HUES64 (cell line): ENCODE measurements at regions not wholly inside any gene's neighbourhood (a gene's known extent, or its start where the extent isn't known, plus 50 kb on each side); places are given as distances from the start of the nearest gene placed in this dataset.

Experiments used
- H3K27ac ChIP-seq: 2 replicates; pipeline ENCODE4 v1.7.0; 2013; ENCODE audit warnings: low read depth, low read length, inconsistent platforms
- H3K27me3 ChIP-seq: 2 replicates; pipeline ENCODE4 v1.6.1; 2013; ENCODE audit warnings: mild to moderate bottlenecking, low read length; ENCODE audit not compliant: insufficient read depth
- H3K36me3 ChIP-seq: 2 replicates; pipeline ENCODE4 v1.6.1; 2013; ENCODE audit warnings: mild to moderate bottlenecking, low read length; ENCODE audit not compliant: insufficient read depth
- H3K4me1 ChIP-seq: 2 replicates; pipeline ENCODE4 v1.6.1; 2013; ENCODE audit warnings: mild to moderate bottlenecking, low read length, moderate library complexity; ENCODE audit not compliant: insufficient read depth
- H3K4me3 ChIP-seq: 2 replicates; pipeline ENCODE4 v1.5.1; 2013; ENCODE audit warnings: mild to moderate bottlenecking, low read length, moderate library complexity
- H3K9ac ChIP-seq: 2 replicates; pipeline ENCODE4 v1.6.1; 2013; ENCODE audit warnings: mild to moderate bottlenecking, low read depth, low read length
- H3K9me3 ChIP-seq: 2 replicates; pipeline ENCODE4 v1.6.1; 2013; ENCODE audit warnings: low read depth, low read length; ENCODE audit not compliant: insufficient read depth
- WGBS: fragments of 150-250, 120-280 bp; methylation state at CpG from one replicate; pipeline ENCODE4 v1.1.7; 2013; ENCODE audit warnings: missing lambda C conversion rate; 5-methylcytosine and 5-hydroxymethylcytosine counted together

DNA sequence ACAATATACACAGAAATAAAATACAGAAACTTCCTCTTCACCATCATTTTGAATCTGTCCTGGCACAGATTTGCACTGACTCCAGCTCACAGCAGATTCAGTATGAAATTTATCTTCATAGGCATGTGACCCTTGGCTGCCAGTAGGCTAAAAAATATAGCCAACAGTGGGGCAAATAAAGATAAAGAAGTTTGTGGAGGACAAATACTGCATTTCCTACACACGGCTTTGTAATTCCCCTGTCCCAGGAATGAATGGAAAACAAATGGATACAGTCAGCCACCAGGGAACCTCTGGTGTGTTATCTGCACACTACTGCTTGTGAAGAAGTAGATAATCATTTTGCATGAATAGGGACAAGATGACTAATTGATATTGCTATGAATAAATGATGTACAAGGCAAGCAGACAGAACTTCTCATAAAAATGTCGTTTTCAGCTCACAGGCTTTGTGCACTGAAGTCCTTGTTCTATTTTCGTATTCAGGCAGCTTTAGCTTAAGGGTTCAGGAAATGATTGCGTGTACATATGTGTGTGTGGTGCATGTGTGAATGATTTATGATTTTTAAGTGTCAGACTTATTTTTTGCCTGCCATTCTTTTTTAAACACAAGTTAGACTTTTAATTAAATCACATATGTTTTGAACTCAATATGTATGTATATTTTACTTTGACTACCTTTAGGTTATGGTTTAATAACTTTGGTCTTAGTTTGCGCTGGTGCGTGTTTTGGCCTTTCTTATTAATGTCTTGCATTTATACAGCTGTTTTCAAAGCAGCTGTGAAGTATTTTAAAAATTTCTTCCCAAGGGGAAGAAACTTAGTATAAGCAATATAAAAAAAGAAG is 543.8 kb upstream of the JAG1 start:
- Histone ChIP-seq H3K27ac (no peak overlapping the region), H3K9me3 (no peaks in the 10 kb centered on the region), H3K9ac (no peak overlapping the region), H3K36me3 (no peaks in the 10 kb centered on the region), H3K4me3 (no peak overlapping the region), H3K4me1 (peaks cover 7% of the 10 kb centered on the region; the same call in 1 of the 2 replicates), H3K27me3 (no peaks in the 10 kb centered on the region)
- WGBS: 90% methylated on average over 4 of the region's 6 CpGs

DNA sequence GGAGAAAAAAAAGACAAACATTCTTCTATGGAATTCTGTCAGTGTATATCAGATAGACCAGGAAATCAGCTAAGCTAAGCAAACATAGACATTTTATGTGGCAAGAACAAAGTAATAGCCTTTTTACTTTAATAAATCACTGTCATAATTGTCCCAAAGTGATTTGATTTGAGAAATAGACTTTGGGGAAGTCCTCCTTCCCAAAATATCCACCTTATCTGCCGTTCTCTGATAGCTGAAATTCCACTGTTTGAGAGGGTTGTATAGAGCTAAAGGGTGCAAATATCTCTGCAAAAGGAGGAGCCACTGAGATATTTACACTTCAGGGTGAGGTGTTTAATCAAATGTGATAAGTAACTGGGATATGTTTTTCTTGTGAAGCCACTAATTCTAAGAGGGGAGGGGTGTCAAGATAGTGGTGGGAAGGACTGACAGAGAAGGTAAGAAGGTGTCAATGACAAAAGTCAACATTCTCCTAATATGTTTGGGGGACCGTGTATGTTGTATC is 544.4 kb upstream of the JAG1 start:
- Histone ChIP-seq H3K9ac (no peak overlapping the region), H3K4me1 (no peaks in the 10 kb centered on the region), H3K36me3 (no peaks in the 10 kb centered on the region), H3K27ac (no peak overlapping the region), H3K27me3 (no peaks in the 10 kb centered on the region), H3K4me3 (no peak overlapping the region), H3K9me3 (no peaks in the 10 kb centered on the region)
- WGBS: 77% methylated on average over 2 of the region's 2 CpGs

DNA sequence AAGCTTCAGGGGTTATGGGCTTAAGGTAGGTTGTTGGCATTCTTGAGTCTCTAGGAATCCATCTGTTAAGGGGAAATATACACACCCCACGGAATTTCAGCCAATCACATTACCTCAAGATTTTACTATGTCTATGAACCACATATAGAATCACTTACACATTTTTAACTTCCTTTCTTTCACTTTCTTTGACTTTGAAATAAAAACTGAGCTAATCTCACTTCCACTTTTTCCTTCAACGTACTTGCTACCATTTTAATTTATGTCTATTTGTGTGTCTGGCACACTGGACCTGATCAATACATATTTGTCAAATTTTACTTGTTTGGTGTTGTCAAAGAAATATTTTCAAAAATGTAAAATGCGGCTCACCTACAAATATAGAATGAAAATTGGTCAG is 545.4 kb upstream of the JAG1 start:
- Histone ChIP-seq H3K27me3 (no peaks in the 10 kb centered on the region), H3K36me3 (no peaks in the 10 kb centered on the region), H3K4me1 (no peaks in the 10 kb centered on the region), H3K9ac (no peak overlapping the region), H3K27ac (no peak overlapping the region), H3K9me3 (no peaks in the 10 kb centered on the region), H3K4me3 (no peak overlapping the region)
- WGBS: 79% methylated on average over 2 of the region's 3 CpGs

DNA sequence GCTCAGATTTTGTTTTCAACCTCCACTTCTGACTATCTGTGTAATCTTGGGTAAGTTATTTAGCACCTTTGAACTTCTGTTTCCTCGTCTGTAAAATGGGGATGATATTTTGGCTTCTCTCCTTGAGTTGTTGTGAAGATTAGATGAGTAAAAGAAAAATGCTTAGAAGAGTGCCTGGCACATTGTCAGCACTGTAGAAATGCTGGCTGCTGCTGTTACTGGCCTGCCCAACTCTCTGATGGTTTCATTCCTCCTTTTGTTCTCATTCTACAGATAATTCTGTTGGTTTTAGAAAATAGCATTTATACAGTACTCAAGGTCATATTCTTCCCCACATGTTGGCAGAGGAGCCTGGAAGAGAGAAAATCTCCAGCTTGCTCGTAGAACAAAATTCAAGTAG is 547.2 kb upstream of the JAG1 start:
- Histone ChIP-seq H3K4me3 (no peak overlapping the region), H3K4me1 (no peaks in the 10 kb centered on the region), H3K27ac (no peak overlapping the region), H3K27me3 (no peaks in the 10 kb centered on the region), H3K36me3 (no peaks in the 10 kb centered on the region), H3K9me3 (no peaks in the 10 kb centered on the region), H3K9ac (no peak overlapping the region)
- 77% methylated on average over 2 of the region's 2 CpGs for WGBS

DNA sequence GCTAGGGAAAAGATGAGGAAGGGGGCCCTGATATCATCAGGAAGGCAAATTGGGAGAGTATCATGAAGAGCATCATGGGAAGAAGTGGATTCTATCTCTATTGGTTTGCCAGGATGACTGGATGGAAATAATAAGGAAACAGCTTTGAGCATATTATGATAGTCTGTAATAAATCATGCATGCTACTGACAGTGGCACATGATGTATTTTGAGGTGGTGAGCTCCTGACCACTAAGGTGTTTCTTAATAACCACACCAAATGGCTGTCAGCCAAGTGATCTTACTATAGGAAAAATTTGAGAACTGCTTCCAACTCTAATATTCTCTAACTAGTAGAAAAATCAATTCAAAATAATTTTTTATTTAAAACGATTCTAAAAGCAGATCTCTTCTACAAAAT is 548.4 kb upstream of the JAG1 start:
- no peak overlapping the region for H3K4me3 ChIP-seq
- H3K36me3 ChIP-seq: no peaks in the 10 kb centered on the region
- WGBS: 91% methylated on average over 1 of the region's 1 CpG
- no peaks in the 10 kb centered on the region for H3K27me3 ChIP-seq
- no peaks in the 10 kb centered on the region for H3K9me3 ChIP-seq
- no peak overlapping the region for H3K27ac ChIP-seq
- H3K4me1 ChIP-seq: no peaks in the 10 kb centered on the region
- no peak overlapping the region for H3K9ac ChIP-seq

DNA sequence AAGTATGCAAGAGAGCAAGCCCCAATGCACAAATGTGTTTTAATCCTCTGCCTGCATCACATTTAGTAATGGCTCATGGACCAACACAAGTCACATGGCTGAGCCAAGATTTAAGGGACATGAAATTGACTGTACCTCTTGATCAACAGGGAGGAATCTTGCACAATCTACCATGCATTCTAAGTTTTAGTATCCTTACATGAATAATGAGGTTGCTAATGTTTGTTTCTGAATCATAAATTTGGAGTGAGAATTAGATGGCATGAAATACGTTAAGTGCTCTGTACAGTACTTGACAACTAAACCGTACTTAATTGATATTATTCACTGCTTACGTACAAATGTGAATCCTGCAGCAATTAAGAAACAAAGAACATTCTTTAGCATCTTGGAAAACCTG is 553.8 kb upstream of the JAG1 start:
- Histone ChIP-seq H3K27me3 (no peaks in the 10 kb centered on the region), H3K4me1 (peaks cover 4% of the 10 kb centered on the region; the same call in 1 of the 2 replicates), H3K27ac (no peak overlapping the region), H3K36me3 (no peaks in the 10 kb centered on the region), H3K9ac (no peak overlapping the region), H3K9me3 (no peaks in the 10 kb centered on the region), H3K4me3 (no peak overlapping the region)
- WGBS: 94% methylated on average over 3 of the region's 3 CpGs

DNA sequence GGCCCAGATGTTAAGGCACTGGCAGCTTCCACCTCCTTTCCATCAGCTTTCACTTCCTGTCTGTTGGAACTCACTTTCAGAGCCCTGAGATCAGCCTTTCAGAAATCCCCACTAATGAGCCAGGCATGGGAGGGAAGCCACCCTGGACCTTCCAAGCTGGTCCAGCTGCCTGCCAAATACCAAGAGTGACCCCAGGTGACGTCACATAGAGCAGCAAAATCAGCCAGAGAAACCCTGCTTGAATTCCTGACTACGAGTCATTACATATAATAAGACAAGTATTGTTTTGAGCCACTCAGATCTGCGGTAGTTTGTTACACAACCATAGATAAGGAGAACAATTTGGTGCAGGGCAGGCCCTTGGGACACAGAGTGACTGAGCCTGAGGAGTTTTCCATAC is 556.0 kb upstream of the JAG1 start:
- Histone ChIP-seq H3K9ac (no peak overlapping the region), H3K27ac (no peak overlapping the region), H3K27me3 (no peaks in the 10 kb centered on the region), H3K4me3 (no peak overlapping the region), H3K4me1 (peaks cover 14% of the 10 kb centered on the region; the same call in 1 of the 2 replicates), H3K36me3 (no peaks in the 10 kb centered on the region), H3K9me3 (no peaks in the 10 kb centered on the region)
- 91% methylated on average over 3 of the region's 3 CpGs for WGBS

DNA sequence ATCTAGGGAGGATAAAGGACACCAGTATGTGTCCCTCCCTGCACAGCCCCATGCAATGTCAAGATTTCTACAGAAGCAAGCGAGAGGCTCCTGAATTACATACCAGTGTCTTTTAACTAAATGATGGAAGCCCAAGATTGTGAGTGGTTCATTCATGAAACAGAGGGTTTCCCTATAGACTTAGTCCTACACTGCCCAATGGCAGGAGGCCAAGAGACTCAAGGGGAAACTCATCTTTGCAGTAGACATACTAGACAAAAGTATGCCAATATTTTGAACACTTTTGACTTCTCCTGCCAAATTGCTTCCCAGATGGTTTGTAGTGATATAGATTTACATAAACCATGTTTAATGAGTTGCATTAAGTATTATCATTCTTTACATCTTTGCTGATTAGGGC is 557.2 kb upstream of the JAG1 start:
- peaks cover 14% of the 10 kb centered on the region; the same call in 1 of the 2 replicates for H3K4me1 ChIP-seq
- H3K27ac ChIP-seq: no peak overlapping the region
- H3K9ac ChIP-seq: no peak overlapping the region
- WGBS: 100% methylated on average over 1 of the region's 1 CpG
- H3K9me3 ChIP-seq: no peaks in the 10 kb centered on the region
- no peaks in the 10 kb centered on the region for H3K27me3 ChIP-seq
- H3K36me3 ChIP-seq: no peaks in the 10 kb centered on the region
- H3K4me3 ChIP-seq: no peak overlapping the region

DNA sequence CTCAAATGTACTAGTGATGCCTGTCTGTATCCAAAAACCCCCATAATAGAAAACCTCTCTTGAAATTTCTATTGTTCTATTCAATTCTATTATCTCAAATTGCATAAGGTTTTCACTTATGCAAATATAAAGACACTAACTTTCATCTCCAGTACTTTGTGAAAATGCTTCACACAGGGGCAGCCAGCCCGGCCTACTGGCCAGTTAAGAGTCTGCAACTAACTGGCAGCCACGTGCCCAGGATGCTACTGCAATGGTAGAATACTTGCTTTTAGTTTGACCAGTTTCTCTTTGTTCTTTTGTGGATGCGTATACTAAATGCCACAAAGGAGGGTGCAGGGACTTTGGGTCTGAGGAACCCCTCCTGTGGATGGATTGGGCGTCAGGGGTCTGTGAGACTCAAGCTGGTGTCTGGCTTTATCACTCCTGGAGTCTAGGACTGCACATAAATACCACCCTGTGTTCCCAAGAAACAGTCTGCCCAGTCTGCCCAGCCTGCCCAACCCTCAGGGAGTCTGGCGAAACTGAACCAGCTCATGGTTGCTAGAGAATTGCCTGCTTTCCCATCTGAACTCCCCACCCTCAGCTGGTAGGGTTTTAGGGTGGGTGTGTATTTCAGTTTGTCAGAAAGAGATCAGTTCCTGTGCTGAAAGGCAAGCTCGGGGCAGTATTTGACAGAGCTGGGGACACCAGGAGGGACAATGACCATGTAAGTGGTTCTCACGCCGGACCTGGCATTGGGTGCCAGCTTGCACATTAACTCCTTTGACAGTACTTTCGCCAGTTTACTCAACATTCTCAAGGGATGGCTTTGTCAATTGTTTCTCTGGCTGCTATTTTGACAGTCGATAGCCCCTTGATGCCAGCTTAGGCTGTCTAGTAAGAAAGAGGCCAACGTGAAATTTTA is 558.2 kb upstream of the JAG1 start:
- Histone ChIP-seq H3K4me3 (no peak overlapping the region), H3K27me3 (no peaks in the 10 kb centered on the region), H3K9ac (no peak overlapping the region), H3K4me1 (peaks cover 14% of the 10 kb centered on the region; the same call in 1 of the 2 replicates), H3K27ac (no peak overlapping the region), H3K36me3 (no peaks in the 10 kb centered on the region), H3K9me3 (no peaks in the 10 kb centered on the region)
- 95% methylated on average over 11 of the region's 11 CpGs for WGBS

DNA sequence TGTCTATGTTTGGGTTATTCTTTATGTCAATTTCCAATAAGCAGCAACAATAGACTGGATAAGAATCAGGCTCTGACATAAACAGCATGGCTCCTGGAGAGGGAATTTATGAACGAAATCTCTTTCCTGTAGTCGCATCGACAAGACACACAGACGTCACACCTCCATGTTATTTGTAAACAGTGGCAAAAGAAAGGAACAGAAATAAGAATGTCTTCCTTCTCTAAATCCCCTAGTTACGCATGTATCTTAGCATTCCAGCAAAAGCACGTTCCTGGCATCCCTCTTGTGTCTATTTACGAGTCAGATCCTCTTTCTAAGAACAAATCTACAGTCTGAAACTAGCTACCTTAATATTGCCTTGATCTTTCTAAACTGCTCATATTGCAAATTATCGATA is 559.1 kb upstream of the JAG1 start:
- H3K4me1 ChIP-seq: peaks cover 14% of the 10 kb centered on the region; the same call in 1 of the 2 replicates
- H3K9me3 ChIP-seq: no peaks in the 10 kb centered on the region
- no peak overlapping the region for H3K9ac ChIP-seq
- WGBS: 91% methylated on average over 8 of the region's 8 CpGs
- H3K27me3 ChIP-seq: no peaks in the 10 kb centered on the region
- no peak overlapping the region for H3K4me3 ChIP-seq
- H3K36me3 ChIP-seq: no peaks in the 10 kb centered on the region
- H3K27ac ChIP-seq: no peak overlapping the region

DNA sequence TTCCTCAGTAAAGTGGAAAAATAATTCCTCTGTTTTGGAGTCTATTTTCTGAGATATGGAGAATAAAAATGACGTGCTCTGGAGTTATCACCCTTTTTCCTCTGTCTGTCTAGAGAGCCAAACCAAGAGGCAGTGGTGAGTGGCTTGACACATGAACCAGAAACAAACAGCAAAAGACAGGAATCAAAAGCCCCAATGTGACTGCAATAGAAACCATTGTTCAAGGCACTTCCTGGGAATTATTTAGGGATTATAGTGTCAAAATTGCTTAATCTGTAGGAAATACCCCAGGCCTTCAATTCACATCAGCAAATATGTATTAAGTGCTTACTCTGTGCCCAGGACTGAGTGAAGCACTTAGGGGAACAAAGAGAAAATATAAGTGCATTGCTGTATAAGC is 560.4 kb upstream of the JAG1 start:
- no peaks in the 10 kb centered on the region for H3K9me3 ChIP-seq
- 100% methylated on average over 1 of the region's 1 CpG for WGBS
- H3K27ac ChIP-seq: no peak overlapping the region
- no peak overlapping the region for H3K9ac ChIP-seq
- no peak overlapping the region for H3K4me3 ChIP-seq
- H3K4me1 ChIP-seq: peaks cover 14% of the 10 kb centered on the region; the same call in 1 of the 2 replicates
- H3K27me3 ChIP-seq: no peaks in the 10 kb centered on the region
- no peaks in the 10 kb centered on the region for H3K36me3 ChIP-seq
